ENCODE measurements at regions not wholly inside any gene's neighbourhood (a gene's known extent, or its start where the extent isn't known, plus 50 kb on each side); places are given as distances from the start of the nearest gene placed in this dataset.

DNA sequence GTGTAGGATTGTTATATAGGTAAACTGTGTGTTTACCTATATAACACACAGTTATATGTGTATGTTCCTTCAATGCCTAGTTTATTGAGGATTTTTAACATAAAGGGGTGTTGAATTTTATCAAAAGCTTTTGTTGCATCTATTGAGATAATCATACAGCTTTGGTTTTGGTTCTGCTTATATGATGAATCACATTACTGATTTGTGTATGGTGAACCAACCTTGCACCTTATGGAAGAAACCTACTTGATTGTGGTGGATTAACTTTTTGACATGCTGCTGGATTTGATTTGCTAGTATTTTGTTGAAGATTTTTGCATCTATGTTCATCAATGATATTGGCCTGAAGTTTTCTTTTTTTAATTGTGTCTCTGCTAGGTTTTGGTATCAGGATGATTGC, 194.9 kb downstream of the TMEM167A start:
- ChIA-PET CTCF (ENCODE audit: unreplicated experiment) (interaction anchor here (0.8 kb wide), 1 partner anchor 22 kb away, joined by 3 read pairs; no protein-coding TSS in a partner anchor), POLR2A (interaction anchor here (0.6 kb wide), 2 partner anchors 204 to 348 kb away, joined by 3 read pairs; no protein-coding TSS in a partner anchor)
- TF ChIP-seq, protein P1, sequence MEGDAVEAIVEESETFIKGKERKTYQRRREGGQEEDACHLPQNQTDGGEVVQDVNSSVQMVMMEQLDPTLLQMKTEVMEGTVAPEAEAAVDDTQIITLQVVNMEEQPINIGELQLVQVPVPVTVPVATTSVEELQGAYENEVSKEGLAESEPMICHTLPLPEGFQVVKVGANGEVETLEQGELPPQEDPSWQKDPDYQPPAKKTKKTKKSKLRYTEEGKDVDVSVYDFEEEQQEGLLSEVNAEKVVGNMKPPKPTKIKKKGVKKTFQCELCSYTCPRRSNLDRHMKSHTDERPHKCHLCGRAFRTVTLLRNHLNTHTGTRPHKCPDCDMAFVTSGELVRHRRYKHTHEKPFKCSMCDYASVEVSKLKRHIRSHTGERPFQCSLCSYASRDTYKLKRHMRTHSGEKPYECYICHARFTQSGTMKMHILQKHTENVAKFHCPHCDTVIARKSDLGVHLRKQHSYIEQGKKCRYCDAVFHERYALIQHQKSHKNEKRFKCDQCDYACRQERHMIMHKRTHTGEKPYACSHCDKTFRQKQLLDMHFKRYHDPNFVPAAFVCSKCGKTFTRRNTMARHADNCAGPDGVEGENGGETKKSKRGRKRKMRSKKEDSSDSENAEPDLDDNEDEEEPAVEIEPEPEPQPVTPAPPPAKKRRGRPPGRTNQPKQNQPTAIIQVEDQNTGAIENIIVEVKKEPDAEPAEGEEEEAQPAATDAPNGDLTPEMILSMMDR (conservative IDR thresholded peaks at IDR 0.05; ENCODE audit: low read length): no peak
- Histone ChIP-seq H3K4me1 (ENCODE audit: insufficient read depth, low read length, poor library complexity, severe bottlenecking) (no peaks in the 10 kb centered on the region), H3K36me3 (ENCODE audit: insufficient read depth, low read length) (no peaks in the 10 kb centered on the region), H3K27ac (ENCODE audit: low read depth, low read length, poor library complexity, severe bottlenecking) (no peak overlapping the region), H2AFZ (ENCODE audit: low read length) (no peak overlapping the region), H3K9me3 (ENCODE audit: low read length) (no peaks in the 10 kb centered on the region), H3K4me2 (ENCODE audit: low read length) (no peak overlapping the region), H3K79me2 (ENCODE audit: insufficient read depth, low read depth, low read length) (no peaks in the 10 kb centered on the region), H4K20me1 (ENCODE audit: insufficient read depth, low read length) (no peaks in the 10 kb centered on the region), H3K9me2 (ENCODE audit: insufficient read depth, low read length) (no peaks in the 10 kb centered on the region), H3K4me3 (ENCODE audit: low read depth, low read length, poor library complexity, severe bottlenecking) (no peak overlapping the region)
- intact Hi-C loops (cut with micrococcal nuclease; ENCODE audit: unreplicated experiment): no loop called here
- BruUV-seq (replicated peaks): no TSS peak
- DNase-seq (ENCODE audit: low spot score): no peak

DNA sequence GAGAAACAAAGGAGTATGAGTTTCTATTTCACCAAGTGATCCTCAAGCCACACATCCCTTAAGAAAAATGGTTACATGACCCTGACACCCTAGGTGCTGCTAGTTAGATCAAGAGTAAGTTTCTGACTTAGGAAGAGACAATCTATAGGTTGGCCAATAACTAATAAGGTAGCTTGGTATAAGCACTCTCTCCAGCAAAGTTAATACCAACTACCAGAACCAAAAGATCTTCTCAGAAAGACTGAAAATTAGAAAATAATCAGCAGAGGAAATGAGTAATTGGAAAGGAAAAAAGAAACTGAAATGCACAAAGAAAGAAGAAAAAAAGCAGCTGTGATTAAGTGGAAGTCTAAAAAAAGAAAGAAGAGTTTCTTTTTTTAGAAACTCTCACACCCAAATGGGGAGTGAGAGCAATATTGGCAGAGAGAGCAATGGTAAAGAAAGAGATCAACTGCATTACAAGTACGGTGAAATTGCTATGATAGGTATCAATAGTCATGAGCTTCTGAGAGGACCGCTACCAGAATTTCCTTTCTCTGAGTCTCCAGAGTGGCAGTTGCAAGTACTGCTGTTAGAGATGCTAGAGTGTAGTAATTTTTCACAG, 195.5 kb downstream of the TMEM167A start:
- no peak overlapping the region for H3K4me3 ChIP-seq (ENCODE audit: low read depth, low read length, poor library complexity, severe bottlenecking)
- no peaks in the 10 kb centered on the region for H3K79me2 ChIP-seq (ENCODE audit: insufficient read depth, low read depth, low read length)
- intact Hi-C loops (cut with micrococcal nuclease; ENCODE audit: unreplicated experiment): no loop called here
- CTCF ChIA-PET (ENCODE audit: unreplicated experiment): interaction anchor here (0.8 kb wide), 1 partner anchor 21 kb away, joined by 3 read pairs; no protein-coding TSS in a partner anchor
- no peaks in the 10 kb centered on the region for H3K36me3 ChIP-seq (ENCODE audit: insufficient read depth, low read length)
- no peaks in the 10 kb centered on the region for H3K9me2 ChIP-seq (ENCODE audit: insufficient read depth, low read length)
- no peaks in the 10 kb centered on the region for H3K4me1 ChIP-seq (ENCODE audit: insufficient read depth, low read length, poor library complexity, severe bottlenecking)
- no peak overlapping the region for H3K4me2 ChIP-seq (ENCODE audit: low read length)
- H4K20me1 ChIP-seq (ENCODE audit: insufficient read depth, low read length): no peaks in the 10 kb centered on the region
- no peak overlapping the region for H2AFZ ChIP-seq (ENCODE audit: low read length)
- POLR2A ChIA-PET: interaction anchor here (0.6 to 0.8 kb wide), 2 partner anchors 118 to 203 kb away, joined by 3 read pairs; no protein-coding TSS in a partner anchor
- no peaks in the 10 kb centered on the region for H3K9me3 ChIP-seq (ENCODE audit: low read length)
- BruUV-seq (replicated peaks): no TSS peak
- no peak for DNase-seq (ENCODE audit: low spot score)
- no peak overlapping the region for H3K27ac ChIP-seq (ENCODE audit: low read depth, low read length, poor library complexity, severe bottlenecking)
- TF ChIP-seq, protein P1 (conservative IDR thresholded peaks at IDR 0.05; ENCODE audit: low read length): no peak
- no peak for TF ChIP-seq EZH2phosphoT487 (IDR thresholded peaks at IDR 0.05; ENCODE audit: borderline replicate concordance, low read depth, low read length)

DNA sequence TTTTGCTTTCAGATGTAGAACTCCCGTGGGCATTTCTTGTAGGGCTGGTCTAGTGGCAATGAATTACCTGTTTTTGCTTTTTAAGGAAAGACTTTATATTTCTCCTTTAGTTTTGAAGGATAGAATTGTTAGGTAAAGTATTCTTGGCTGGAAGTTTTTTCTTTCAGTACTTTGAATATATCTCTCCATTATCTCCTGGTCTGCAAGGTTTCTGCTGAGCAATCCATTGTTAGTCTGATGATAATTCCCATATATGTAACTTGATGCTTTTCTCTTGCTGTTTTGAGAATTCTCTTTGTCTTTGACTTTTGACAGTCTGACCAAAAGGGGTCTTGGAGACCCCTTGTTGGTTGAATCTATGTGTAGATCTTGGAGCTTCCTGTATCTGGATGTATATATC, 198.1 kb downstream of the TMEM167A start:
- Histone ChIP-seq H3K9me2 (ENCODE audit: insufficient read depth, low read length) (no peaks in the 10 kb centered on the region), H3K4me1 (ENCODE audit: insufficient read depth, low read length, poor library complexity, severe bottlenecking) (no peaks in the 10 kb centered on the region), H3K36me3 (ENCODE audit: insufficient read depth, low read length) (no peaks in the 10 kb centered on the region), H3K4me3 (ENCODE audit: low read depth, low read length, poor library complexity, severe bottlenecking) (no peak overlapping the region), H3K27ac (ENCODE audit: low read depth, low read length, poor library complexity, severe bottlenecking) (no peak overlapping the region), H2AFZ (ENCODE audit: low read length) (no peak overlapping the region), H3K9me3 (ENCODE audit: low read length) (no peaks in the 10 kb centered on the region), H3K4me2 (ENCODE audit: low read length) (no peak overlapping the region), H3K79me2 (ENCODE audit: insufficient read depth, low read depth, low read length) (no peaks in the 10 kb centered on the region), H4K20me1 (ENCODE audit: insufficient read depth, low read length) (no peaks in the 10 kb centered on the region)
- intact Hi-C loops (cut with micrococcal nuclease; ENCODE audit: unreplicated experiment): no loop called here
- TF ChIP-seq EZH2phosphoT487 (IDR thresholded peaks at IDR 0.05; ENCODE audit: borderline replicate concordance, low read depth, low read length): no peak
- TF ChIP-seq, protein P1 (conservative IDR thresholded peaks at IDR 0.05; ENCODE audit: low read length): no peak
- DNase-seq (ENCODE audit: low spot score): no peak
- no TSS peak for BruUV-seq (replicated peaks)
- ChIA-PET CTCF (ENCODE audit: unreplicated experiment) (no interaction called here), POLR2A (interaction anchor here (0.7 to 0.8 kb wide), 2 partner anchors 11 to 26 kb away, joined by 3 read pairs; no protein-coding TSS in a partner anchor)
